ENCODE measurements at regions not wholly inside any gene's neighbourhood (a gene's known extent, or its start where the extent isn't known, plus 50 kb on each side); places are given as distances from the start of the nearest gene placed in this dataset.
"Not testable (repeated sequence)": the region's sequence is repeated elsewhere in the genome, so short reads cannot be mapped to it uniquely, and the experiment has no call there.

- DNase-seq (ENCODE audit: low read depth in 3 of 3), result no peak
Observed at GRCh38 chr9:7545371-7546165, 254.0 kb downstream of the DMAC1 start.

GRCh38 chr9:7542693-7543092, 256.9 kb downstream of the DMAC1 start:
- DNase-seq (ENCODE audit: low read depth in 3 of 3), result no peak

DNA sequence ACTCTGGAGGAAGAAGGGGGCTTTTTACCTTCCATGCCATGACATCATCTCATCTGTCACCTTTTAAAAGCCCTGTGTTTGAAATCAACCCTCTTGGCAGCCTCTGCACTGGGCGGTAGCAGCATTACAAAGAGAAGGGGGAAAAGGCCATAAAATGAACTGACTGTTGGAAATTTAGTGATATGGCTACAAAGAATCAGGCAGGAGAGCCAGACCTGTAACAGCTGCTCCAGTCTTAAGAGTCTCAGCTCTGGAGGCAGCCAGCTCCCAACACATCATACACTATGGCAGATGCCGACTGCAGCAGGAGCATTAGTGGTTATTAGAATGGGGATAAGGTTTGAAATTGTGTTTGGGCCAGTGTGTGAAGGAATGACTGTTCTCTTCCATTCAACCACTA, 257.5 kb downstream of the DMAC1 start:
- no peak for DNase-seq (ENCODE audit: low read depth in 3 of 3)

DNA sequence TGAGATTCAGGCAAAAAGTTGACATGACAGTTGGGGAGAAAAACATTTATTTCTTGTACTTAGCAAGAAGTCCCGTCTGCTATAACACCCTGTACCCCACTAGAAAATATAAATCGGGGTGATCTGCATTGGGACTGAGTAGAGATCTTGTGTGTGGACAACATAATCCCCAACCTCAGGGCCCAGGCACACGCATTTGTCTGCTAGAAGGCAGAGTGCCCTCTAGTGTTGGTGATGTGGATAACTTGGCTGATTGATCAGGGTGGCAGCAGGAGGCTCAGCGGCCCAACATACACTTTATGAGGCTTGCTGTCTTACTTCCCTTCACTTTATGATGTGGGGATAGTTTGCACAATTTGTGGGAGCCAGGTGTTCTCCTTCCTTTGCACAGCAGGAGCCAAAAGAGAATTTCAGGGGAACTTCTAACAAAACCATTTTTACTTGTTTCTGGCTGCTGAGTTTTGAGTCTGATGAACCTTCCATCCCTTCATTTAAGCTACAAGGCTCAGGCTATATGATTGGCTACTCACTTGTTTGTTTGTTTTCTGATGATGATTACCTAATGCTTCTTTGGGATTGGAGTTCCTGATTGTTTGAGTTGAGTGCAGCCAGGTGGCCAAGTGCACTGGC, 263.2 kb downstream of the DMAC1 start:
- peak in 2 of 3 donors; percentile 15 to 36 for DNase-seq (ENCODE audit: low read depth in 3 of 3)

GRCh38 chr9:7534211-7534935, 265.2 kb downstream of the DMAC1 start:
- DNase-seq (ENCODE audit: low read depth in 3 of 3), result no peak

- DNase-seq (ENCODE audit: low read depth in 3 of 3), result no peak
Observed at GRCh38 chr9:7533376-7534090, 266.0 kb downstream of the DMAC1 start.

DNA sequence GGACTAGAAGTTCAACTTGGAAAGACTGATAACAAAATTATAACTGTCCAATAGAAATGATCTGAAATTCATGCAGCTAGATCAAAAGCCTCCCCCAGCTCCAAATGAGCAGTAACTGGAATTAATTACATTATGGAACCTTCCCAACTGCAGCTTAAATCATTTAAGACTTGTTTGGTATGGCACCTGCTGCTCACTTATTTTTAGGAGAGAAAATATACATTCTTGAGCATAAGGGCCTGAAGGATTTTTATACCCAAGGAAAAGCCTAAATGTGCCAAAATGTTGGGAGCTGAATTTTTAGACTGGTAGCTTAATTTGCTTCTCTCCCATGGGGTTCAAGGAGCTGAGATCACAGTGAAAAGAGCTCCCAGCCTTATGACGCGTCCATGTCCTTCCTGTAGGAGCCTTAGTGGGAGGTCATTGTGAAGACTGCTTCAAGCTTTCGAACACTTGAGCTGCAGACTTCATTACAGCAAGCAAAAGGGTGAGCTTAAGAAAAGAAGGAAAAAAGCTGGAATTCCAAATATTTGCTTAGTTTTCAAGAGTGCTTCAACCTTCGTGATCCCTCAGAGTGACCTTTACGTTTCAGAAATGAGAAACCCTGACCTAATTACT, 276.0 kb downstream of the DMAC1 start:
- DNase-seq (ENCODE audit: low read depth in 3 of 3), result no peak

GRCh38 chr9:7520396-7520795, 279.2 kb downstream of the DMAC1 start:
- no peak for DNase-seq (ENCODE audit: low read depth in 3 of 3)

GRCh38 chr9:7516376-7516775, 283.2 kb downstream of the DMAC1 start:
- DNase-seq (ENCODE audit: low read depth in 3 of 3), result no peak

DNA sequence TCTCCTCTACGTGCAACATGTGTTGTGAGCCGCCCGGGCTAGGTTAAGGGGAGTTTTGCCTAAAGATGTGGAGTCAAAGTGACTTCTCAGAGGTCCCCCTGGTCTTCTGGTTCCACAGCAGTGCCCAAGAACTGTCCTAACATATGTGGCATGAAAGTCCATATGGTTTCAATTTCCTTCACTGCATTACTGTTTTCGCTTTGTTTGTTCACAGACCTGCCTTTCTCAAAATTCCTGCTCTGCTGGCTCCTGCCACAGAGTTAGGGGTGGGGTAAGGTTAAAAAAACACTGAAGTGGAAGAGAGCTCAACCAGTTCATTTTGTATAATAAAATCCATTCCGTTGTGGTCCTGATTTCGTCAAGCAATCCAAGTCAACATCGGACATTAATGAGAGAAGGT, 289.4 kb downstream of the DMAC1 start:
- no peak for DNase-seq (ENCODE audit: low read depth in 3 of 3)

DNA sequence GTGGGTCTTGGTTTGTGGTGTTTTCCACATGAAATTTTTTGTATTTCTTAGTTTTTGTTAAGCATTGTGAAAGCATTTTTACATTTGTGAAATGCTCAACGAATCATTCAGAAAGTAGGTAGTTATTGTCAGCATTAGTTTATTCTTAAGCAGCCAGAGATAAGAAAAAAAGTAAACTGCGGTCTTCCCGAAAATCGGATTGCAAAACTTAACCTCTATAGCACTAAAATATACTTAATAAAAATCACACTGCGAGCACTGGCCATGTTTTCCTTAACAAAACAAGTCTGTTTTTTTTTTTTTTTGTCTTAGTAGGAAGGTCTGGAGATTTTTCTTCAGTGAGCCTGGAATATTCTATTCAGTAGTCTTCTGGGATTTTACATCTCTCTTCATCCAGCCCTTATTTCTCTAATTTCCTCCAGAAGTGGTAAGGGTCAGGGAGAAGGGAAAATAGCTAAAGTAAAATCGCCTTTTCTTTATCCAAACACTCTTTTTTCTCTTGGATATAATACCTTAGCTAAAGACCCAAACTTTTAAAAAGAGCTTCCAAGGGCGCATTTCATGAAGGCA, 289.9 kb downstream of the DMAC1 start:
- DNase-seq (ENCODE audit: low read depth in 3 of 3), result no peak

DNA sequence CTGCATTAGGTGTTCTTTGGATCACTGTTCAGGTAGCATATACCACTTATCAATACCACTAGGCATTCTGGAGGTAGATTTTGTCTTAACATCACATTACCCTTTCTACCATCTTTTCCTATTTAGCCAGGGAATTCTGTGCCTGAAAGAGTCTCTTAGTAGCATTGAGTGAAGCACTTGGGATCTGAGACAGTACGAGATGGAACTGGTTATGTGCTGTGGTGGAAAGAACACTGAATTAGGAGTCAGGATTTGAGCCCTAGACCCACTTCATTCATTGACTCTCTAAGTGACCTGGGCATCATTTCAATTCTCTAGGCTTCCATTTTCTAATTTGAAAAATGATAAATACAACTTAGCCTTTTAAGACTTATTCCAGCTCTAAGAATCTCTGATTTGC, 291.1 kb downstream of the DMAC1 start:
- DNase-seq (ENCODE audit: low read depth in 3 of 3), result no peak

- DNase-seq (ENCODE audit: low read depth in 3 of 3), result no peak
Observed at GRCh38 chr9:7507566-7508270, 291.9 kb downstream of the DMAC1 start.

- no peak for DNase-seq (ENCODE audit: low read depth in 3 of 3)
Observed at GRCh38 chr9:7507026-7507425, 292.6 kb downstream of the DMAC1 start.

DNA sequence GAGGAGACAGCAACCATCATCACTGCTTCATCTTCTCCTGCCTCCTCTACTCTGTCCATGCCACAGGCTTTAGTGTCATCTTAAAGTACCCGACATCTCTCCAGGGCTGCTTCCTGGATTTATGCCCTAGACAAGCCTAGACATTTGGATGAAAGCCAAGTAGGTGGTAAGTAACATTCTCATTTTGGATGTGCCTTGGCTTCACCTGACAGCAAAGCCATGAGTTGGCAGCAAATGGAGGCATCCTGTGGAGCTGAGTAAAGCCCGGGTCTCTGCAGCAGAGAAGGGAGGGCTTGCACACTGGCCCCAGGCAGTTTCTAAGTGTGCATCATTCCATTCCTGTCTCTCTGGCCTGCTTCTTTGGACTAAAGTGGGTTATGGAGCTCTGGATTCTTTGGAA, 299.1 kb downstream of the DMAC1 start:
- no peak for DNase-seq (ENCODE audit: low read depth in 3 of 3)

DNA sequence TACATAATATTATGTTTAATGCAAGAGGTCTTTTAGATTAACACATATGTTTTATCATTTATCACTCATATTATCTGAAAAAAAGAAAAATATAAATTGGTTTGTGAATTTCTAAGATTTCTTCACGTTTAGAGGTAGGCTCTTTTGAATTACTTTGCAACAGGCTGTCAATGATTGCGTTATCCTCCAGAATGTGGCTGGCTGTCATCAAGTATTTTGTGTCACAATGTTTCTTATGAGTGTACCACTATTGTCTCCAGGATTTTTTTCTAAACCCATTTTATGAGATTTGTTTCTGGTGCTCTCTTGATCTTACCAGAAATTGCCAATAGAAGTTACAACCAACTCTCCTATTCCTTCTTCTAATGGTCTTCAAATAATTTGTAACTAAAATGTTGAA, 307.9 kb downstream of the DMAC1 start:
- DNase-seq (ENCODE audit: low read depth in 3 of 3), result no peak

DNA sequence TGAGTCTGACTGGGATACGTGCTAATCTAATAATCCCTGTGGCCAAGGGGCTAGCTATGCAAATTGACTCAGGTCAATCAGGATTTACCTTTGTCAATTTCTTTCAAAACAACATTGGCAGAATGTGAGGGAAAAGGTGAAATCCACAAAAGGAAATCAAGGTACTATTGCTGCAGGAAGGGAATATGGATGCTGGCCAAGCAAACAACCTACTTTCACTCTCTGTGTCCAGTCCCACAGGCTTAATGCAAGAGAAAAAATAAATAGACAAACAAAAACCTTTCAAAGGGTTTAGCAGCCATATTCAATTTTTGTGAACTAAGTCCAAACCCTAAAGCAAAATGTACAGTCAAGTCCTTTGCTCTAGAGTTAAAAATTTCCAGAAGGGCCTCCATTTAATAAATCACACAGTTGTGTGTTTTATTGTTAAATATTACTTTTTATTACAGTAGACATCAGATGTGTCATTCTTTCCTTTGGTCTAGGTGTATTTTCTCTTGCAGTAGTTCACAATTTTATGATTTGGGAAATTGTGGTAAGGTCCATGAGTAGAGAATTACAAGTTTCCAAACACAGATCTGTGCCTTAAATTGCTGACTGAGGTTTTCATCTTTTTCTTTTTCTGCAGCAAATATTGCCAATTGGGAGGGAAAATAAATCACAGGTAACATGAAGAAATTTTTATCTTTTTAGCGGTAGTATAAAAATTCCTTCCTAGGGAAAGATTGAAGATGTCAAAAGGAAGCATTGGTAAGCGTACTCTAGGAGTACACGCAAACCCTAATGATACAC, 309.1 kb downstream of the DMAC1 start:
- DNase-seq (ENCODE audit: low read depth in 3 of 3), result no peak

DNA sequence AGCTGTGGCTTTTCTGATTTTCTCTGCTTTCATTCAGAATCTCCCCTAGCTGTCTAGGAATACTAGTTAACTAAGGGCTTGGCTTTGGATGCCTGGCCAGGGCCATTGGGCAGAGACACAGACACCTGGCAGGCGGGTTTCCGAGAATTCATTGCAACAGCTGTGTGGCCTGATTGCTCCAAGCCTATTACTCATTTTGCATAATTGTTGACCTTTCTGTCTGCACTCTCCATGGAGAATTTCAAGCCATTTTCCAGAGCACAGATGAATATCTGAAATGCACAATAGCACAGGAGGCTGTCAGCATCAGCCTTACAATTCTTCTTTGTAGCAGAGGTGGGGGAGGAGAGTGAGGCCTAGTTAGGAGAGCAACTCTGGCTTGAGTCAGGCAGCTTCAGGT, 310.5 kb downstream of the DMAC1 start:
- DNase-seq (ENCODE audit: low read depth in 3 of 3), result no peak

GRCh38 chr9:7484014-7484413, 315.6 kb downstream of the DMAC1 start:
- not testable (repeated sequence) for DNase-seq (ENCODE audit: low read depth in 3 of 3)

GRCh38 chr9:7481570-7481969, 318.0 kb downstream of the DMAC1 start:
- no peak for DNase-seq (ENCODE audit: low read depth in 3 of 3)

Measured in stimulated activated CD4-positive, alpha-beta T cell treated with anti-CD3 and anti-CD28 coated beads, TNF-alpha, amount 100 ng/mL, for 48 hours (primary cell).